Loucy (cell line): ENCODE measurements at regions not wholly inside any gene's neighbourhood (a gene's known extent, or its start where the extent isn't known, plus 50 kb on each side); places are given as distances from the start of the nearest gene placed in this dataset.
"Not testable (repeated sequence)": the region's sequence is repeated elsewhere in the genome, so short reads cannot be mapped to it uniquely, and the experiment has no call there.

Experiments used
- H2AFZ ChIP-seq: fragments of 200-600 bp; sonication (generic); 2 replicates; pipeline ENCODE4 v1.6.0; 2016; ENCODE audit warnings: antibody characterized with exemption, mild to moderate bottlenecking, low read length, moderate library complexity
- H3F3A ChIP-seq: fragments of 200-600 bp; 2 replicates; pipeline ENCODE4 v1.6.0; 2016; ENCODE audit warnings: antibody characterized with exemption, low read depth, mild to moderate bottlenecking
- H3K27me3 ChIP-seq: fragments of 200-600 bp; sonication (generic); 2 replicates; pipeline ENCODE4 v1.6.1; 2014; ENCODE audit warnings: low read length, mild to moderate bottlenecking; ENCODE audit not compliant: insufficient read depth, poor library complexity, severe bottlenecking
- H3K36me3 ChIP-seq: fragments of 200-600 bp; sonication (generic); 2 replicates; pipeline ENCODE4 v1.6.1; 2016; ENCODE audit warnings: low read length; ENCODE audit not compliant: insufficient read depth
- H3K4me1 ChIP-seq: fragments of 200-600 bp; sonication (generic); 2 replicates; pipeline ENCODE4 v1.5.1; 2014; ENCODE audit warnings: low read length, mild to moderate bottlenecking; ENCODE audit not compliant: insufficient read depth, poor library complexity, severe bottlenecking
- H3K4me2 ChIP-seq: fragments of 200-600 bp; sonication (generic); 2 replicates; pipeline ENCODE4 v1.6.0; 2014; ENCODE audit warnings: antibody characterized with exemption, low read length, low read depth, mild to moderate bottlenecking; ENCODE audit not compliant: poor library complexity, severe bottlenecking
- H3K4me3 ChIP-seq: fragments of 200-600 bp; sonication (generic); 2 replicates; pipeline ENCODE4 v1.5.1; 2014; ENCODE audit warnings: low read length, mild to moderate bottlenecking, mixed read lengths; ENCODE audit not compliant: poor library complexity, severe bottlenecking
- H3K79me2 ChIP-seq: fragments of 200-600 bp; sonication (generic); 2 replicates; pipeline ENCODE4 v1.6.1; 2014; ENCODE audit warnings: low read length; ENCODE audit not compliant: insufficient read depth
- H3K9ac ChIP-seq: fragments of 200-600 bp; sonication (generic); 2 replicates; pipeline ENCODE4 v1.6.0; 2014; ENCODE audit warnings: mild to moderate bottlenecking, low read depth, low read length, moderate library complexity; ENCODE audit not compliant: poor library complexity, severe bottlenecking
- H3K9me2 ChIP-seq: fragments of 200-600 bp; sonication (generic); replicated peaks from 2 replicates; pipeline ENCODE4 v1.6.1; 2016; ENCODE audit warnings: low read depth, low read length, mixed read lengths
- H3K9me3 ChIP-seq: fragments of 200-600 bp; sonication (generic); 2 replicates; pipeline ENCODE4 v1.6.1; 2014; ENCODE audit warnings: mild to moderate bottlenecking, antibody characterized with exemption, low read length, low read depth; ENCODE audit not compliant: insufficient read depth
- H4K20me1 ChIP-seq: fragments of 200-600 bp; sonication (generic); 2 replicates; pipeline ENCODE4 v1.6.0; 2014; ENCODE audit warnings: antibody characterized with exemption, low read length, mild to moderate bottlenecking; ENCODE audit not compliant: insufficient read depth, poor library complexity, severe bottlenecking
- CTCF ChIP-seq: fragments of 200-600 bp; sonication (generic); conservative IDR thresholded peaks from 2 replicates; pipeline ENCODE4 v1.5.1; 2014; ENCODE audit warnings: mild to moderate bottlenecking, antibody characterized with exemption, low read length
- EZH2phosphoT487 ChIP-seq: fragments of 200-600 bp; IDR thresholded peaks from 2 replicates; pipeline ENCODE4 v1.6.1; 2018; ENCODE audit warnings: antibody characterized with exemption, mild to moderate bottlenecking, moderate library complexity, borderline replicate concordance

DNA sequence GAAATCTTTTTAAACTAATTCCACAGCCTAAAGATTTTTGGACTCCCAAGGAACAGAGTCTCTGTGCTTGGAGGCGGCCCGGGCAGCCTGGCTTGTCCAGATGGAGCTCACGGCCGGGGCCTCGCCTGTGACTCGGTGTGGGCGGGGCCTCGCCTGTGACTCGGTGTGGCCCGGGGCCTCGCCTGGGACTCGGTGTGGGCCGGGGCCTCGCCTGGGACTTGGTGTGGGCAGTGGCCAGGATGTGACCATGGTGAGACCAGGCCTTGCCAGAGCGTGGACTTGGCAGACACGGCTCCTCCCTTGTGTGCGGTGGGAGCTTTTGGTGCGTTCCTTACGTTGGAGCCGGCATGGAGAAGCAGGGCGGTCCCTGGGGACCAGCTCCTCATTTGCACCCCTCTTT, 92.3 kb downstream of the METRNL start:
- Histone ChIP-seq H3K27me3 (no peaks in the 10 kb centered on the region), H3K4me3 (no peak overlapping the region), H3K9me3 (peaks cover 2% of the 10 kb centered on the region; the same call in 1 of the 2 replicates), H4K20me1 (no peaks in the 10 kb centered on the region), H3K9me2 (no peaks in the 10 kb centered on the region), H3K9ac (no peak overlapping the region), H3F3A (no peaks in the 10 kb centered on the region), H2AFZ (no peak overlapping the region), H3K4me1 (peaks cover 6% of the 10 kb centered on the region), H3K79me2 (no peaks in the 10 kb centered on the region), H3K4me2 (no peak overlapping the region), H3K36me3 (no peaks in the 10 kb centered on the region)
- TF ChIP-seq CTCF, result no peak
- TF ChIP-seq EZH2phosphoT487, result no peak

- not testable (repeated sequence) for H3K79me2 ChIP-seq, H2AFZ ChIP-seq
Measured at GRCh38 chr17:83172099-83172498, 92.7 kb downstream of the METRNL start.

GRCh38 chr17:83172646-83173045, 93.2 kb downstream of the METRNL start:
- not testable (repeated sequence) for H3F3A ChIP-seq, H2AFZ ChIP-seq, H3K36me3 ChIP-seq, H3K4me1 ChIP-seq, H3K4me2 ChIP-seq, H3K9me3 ChIP-seq, H3K9me2 ChIP-seq, H3K9ac ChIP-seq, H3K27me3 ChIP-seq, H3K79me2 ChIP-seq, H4K20me1 ChIP-seq, H3K4me3 ChIP-seq

More at GRCh38 chr17:83172099-83172498, 92.7 kb downstream of the METRNL start:
- H3K9me3 ChIP-seq, H3K4me3 ChIP-seq, H3K9me2 ChIP-seq, H4K20me1 ChIP-seq, H3K4me2 ChIP-seq, H3K36me3 ChIP-seq, H3K9ac ChIP-seq, H3K27me3 ChIP-seq, H3F3A ChIP-seq, H3K4me1 ChIP-seq: not testable (repeated sequence)

DNA sequence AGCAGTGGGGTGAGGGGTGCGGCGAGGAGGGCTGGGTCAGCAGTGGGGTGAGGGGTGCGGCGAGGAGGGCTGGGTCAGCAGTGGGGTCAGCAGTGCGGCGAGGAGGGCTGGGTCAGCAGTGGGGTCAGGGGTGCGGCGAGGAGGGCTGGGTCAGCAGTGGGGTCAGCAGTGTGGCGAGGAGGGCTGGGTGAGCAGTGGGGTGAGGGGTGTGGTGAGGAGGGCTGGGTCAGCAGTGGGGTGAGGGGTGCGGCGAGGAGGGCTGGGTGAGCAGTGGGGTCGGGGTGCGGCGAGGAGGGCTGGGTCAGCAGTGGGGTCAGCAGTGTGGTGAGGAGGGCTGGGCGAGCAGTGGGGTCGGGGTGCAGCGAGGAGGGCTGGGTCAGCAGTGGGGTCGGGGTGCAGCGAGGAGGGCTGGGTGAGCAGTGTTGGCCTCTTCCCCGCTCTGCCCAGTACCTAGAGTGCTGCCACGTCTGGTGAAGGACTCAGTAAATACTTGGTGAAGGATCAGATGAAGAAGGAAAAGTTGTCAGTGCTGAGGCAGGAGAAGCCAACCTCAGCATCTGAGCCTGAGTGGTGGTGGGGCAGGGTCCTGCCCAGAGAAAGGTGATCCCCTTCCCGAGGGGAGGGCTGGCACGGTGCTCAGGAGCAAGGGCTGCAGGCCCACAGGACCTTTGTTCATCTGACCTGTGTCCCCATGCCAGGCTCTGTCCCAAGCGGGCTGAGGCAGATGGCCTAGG, 93.9 kb downstream of the METRNL start:
- not testable (repeated sequence) for H4K20me1 ChIP-seq, H3F3A ChIP-seq, H3K9me3 ChIP-seq, H3K9me2 ChIP-seq, H3K9ac ChIP-seq, H3K36me3 ChIP-seq, H2AFZ ChIP-seq, H3K4me3 ChIP-seq, H3K27me3 ChIP-seq, H3K79me2 ChIP-seq, H3K4me1 ChIP-seq, H3K4me2 ChIP-seq
